ENCODE measurements at regions not wholly inside any gene's neighbourhood (a gene's known extent, or its start where the extent isn't known, plus 50 kb on each side); places are given as distances from the start of the nearest gene placed in this dataset.

- no peak for TF ChIP-seq ZFX (IDR thresholded peaks at IDR 0.05)
- TF ChIP-seq CTCF (conservative IDR thresholded peaks at IDR 0.05) = no peak
- H3K27ac ChIP-seq = no peak overlapping the region
Observed at GRCh38 chr20:57867181-57867803, 157.5 kb upstream of the PMEPA1 start.

GRCh38 chr20:57866250-57867106, 156.7 kb upstream of the PMEPA1 start:
- no peak for TF ChIP-seq CTCF (conservative IDR thresholded peaks at IDR 0.05)
- no peak for TF ChIP-seq ZFX (IDR thresholded peaks at IDR 0.05)

GRCh38 chr20:57865266-57865665, 155.5 kb upstream of the PMEPA1 start:
- no peak for TF ChIP-seq ZFX (IDR thresholded peaks at IDR 0.05)
- TF ChIP-seq CTCF (conservative IDR thresholded peaks at IDR 0.05) = no peak
- H3K27ac ChIP-seq = no peak overlapping the region

More at GRCh38 chr20:57866250-57867106, 156.7 kb upstream of the PMEPA1 start:
- no peak overlapping the region for H3K27ac ChIP-seq

- TF ChIP-seq ZFX (IDR thresholded peaks at IDR 0.05) (no peak), CTCF (conservative IDR thresholded peaks at IDR 0.05) (no peak)
- H3K27ac ChIP-seq = no peak overlapping the region
Observed at GRCh38 chr20:57860576-57860975, 150.8 kb upstream of the PMEPA1 start.

- TF ChIP-seq ZFX (IDR thresholded peaks at IDR 0.05) (no peak), CTCF (conservative IDR thresholded peaks at IDR 0.05) (no peak)
- no peak overlapping the region for H3K27ac ChIP-seq
Observed at GRCh38 chr20:57857969-57858368, 148.2 kb upstream of the PMEPA1 start.

- H3K27ac ChIP-seq = no peak overlapping the region
- no peak for TF ChIP-seq CTCF (conservative IDR thresholded peaks at IDR 0.05)
- TF ChIP-seq ZFX (IDR thresholded peaks at IDR 0.05) = no peak
Observed at GRCh38 chr20:57857118-57857517, 147.3 kb upstream of the PMEPA1 start.

- no peak overlapping the region for H3K27ac ChIP-seq
- TF ChIP-seq CTCF (conservative IDR thresholded peaks at IDR 0.05) (no peak), ZFX (IDR thresholded peaks at IDR 0.05) (no peak)
Observed at GRCh38 chr20:57856658-57857057, 146.8 kb upstream of the PMEPA1 start.
